WTC11 (cell line): ENCODE measurements at regions not wholly inside any gene's neighbourhood (a gene's known extent, or its start where the extent isn't known, plus 50 kb on each side); places are given as distances from the start of the nearest gene placed in this dataset.

ENCODE experiments used
- ATAC-seq: fragments of 200-7000 bp; cut with Tn5 transposase; 2 replicates; pipeline ENCODE4 v1.10.0; 2021; ENCODE audit warnings: mild to moderate bottlenecking, moderate library complexity
- CTCF ChIA-PET: fragments of 300-600 bp; sonication (Branson Sonifier 250); formaldehyde crosslinking; loops from one replicate; lab custom pipeline; 2021; ENCODE audit warnings: antibody characterized with exemption; lab: Charles Lee
- POLR2A ChIA-PET: fragments of 350-600 bp; sonication (Branson Sonifier 250); formaldehyde crosslinking; loops from one replicate; lab custom pipeline; 2021; ENCODE audit warnings: antibody characterized with exemption; lab: Charles Lee
- DNase-seq: peaks from one replicate; pipeline ENCODE4 v3.0.0; 2021; ENCODE audit warnings: low spot score
- H3K27ac Mint-ChIP-seq: 2 replicates; pipeline ENCODE4 v1.8.0; 2021; ENCODE audit warnings: mixed read lengths
- H3K27me3 Mint-ChIP-seq: 2 replicates; pipeline ENCODE4 v1.8.0; 2021; ENCODE audit warnings: low read depth, mild to moderate bottlenecking, moderate library complexity, mixed read lengths
- H3K36me3 Mint-ChIP-seq: 2 replicates; pipeline ENCODE4 v1.8.0; 2021; ENCODE audit warnings: mixed read lengths
- H3K4me1 Mint-ChIP-seq: 2 replicates; pipeline ENCODE4 v1.8.0; 2022; ENCODE audit warnings: mixed read lengths
- H3K4me3 Mint-ChIP-seq: 2 replicates; pipeline ENCODE4 v1.8.0; 2021; ENCODE audit warnings: mild to moderate bottlenecking, moderate library complexity, mixed read lengths
- H3K9me3 Mint-ChIP-seq: 2 replicates; pipeline ENCODE4 v1.8.0; 2021; ENCODE audit warnings: mixed read lengths
- EMX1 ChIP-seq: fragments of 250-450 bp; sonication (Bioruptor Pico); IDR thresholded peaks from 2 replicates; pipeline ENCODE4 v1.8.0; 2021; ENCODE audit warnings: mild to moderate bottlenecking
- ESRRA ChIP-seq: sonication (generic); formaldehyde crosslinking; IDR thresholded peaks from 2 replicates; pipeline ENCODE4 v1.8.1; 2022; ENCODE audit warnings: mild to moderate bottlenecking, missing genetic modification reagents, borderline replicate concordance
- ETV6 ChIP-seq: sonication (generic); formaldehyde crosslinking; IDR thresholded peaks from 2 replicates; pipeline ENCODE4 v1.8.1; 2022; ENCODE audit warnings: mild to moderate bottlenecking, missing genetic modification reagents
- HMGA2 ChIP-seq: fragments of 250-450 bp; sonication (Bioruptor Pico); IDR thresholded peaks from 2 replicates; pipeline ENCODE4 v1.4.0; 2021; ENCODE audit warnings: mild to moderate bottlenecking, moderate library complexity
- JUN ChIP-seq: sonication (generic); formaldehyde crosslinking; IDR thresholded peaks from 2 replicates; pipeline ENCODE4 v1.8.0; 2023; ENCODE audit warnings: mild to moderate bottlenecking, missing genetic modification reagents
- KAT7 ChIP-seq: sonication (generic); formaldehyde crosslinking; IDR thresholded peaks from 2 replicates; pipeline ENCODE4 v1.8.1; 2023; ENCODE audit warnings: missing genetic modification reagents, mild to moderate bottlenecking, borderline replicate concordance
- NFYB ChIP-seq: sonication (generic); formaldehyde crosslinking; conservative IDR thresholded peaks from 2 replicates; pipeline ENCODE4 v1.8.0; 2022; ENCODE audit warnings: low read depth, missing genetic modification reagents
- NR1H2 ChIP-seq: sonication (generic); formaldehyde crosslinking; IDR thresholded peaks from 2 replicates; pipeline ENCODE4 v1.9.0; 2021; ENCODE audit warnings: mild to moderate bottlenecking, moderate library complexity, missing genetic modification reagents
- SMAD4 ChIP-seq: sonication (generic); formaldehyde crosslinking; IDR thresholded peaks from 2 replicates; pipeline ENCODE4 v1.8.0; 2022; ENCODE audit warnings: mild to moderate bottlenecking, missing genetic modification reagents
- TEAD1 ChIP-seq: sonication (generic); formaldehyde crosslinking; IDR thresholded peaks from 2 replicates; pipeline ENCODE4 v1.8.0; 2022; ENCODE audit warnings: mild to moderate bottlenecking, missing genetic modification reagents
- ZBTB21 ChIP-seq: sonication (generic); formaldehyde crosslinking; IDR thresholded peaks from 2 replicates; pipeline ENCODE4 v1.8.1; 2023; ENCODE audit warnings: mild to moderate bottlenecking, missing genetic modification reagents, borderline replicate concordance
- ZNF121 ChIP-seq: sonication (generic); formaldehyde crosslinking; IDR thresholded peaks from 2 replicates; pipeline ENCODE4 v1.8.0; 2023; ENCODE audit warnings: missing genetic modification reagents
- ZNF138 ChIP-seq: sonication (generic); formaldehyde crosslinking; conservative IDR thresholded peaks from 2 replicates; pipeline ENCODE4 v1.8.1; 2022; ENCODE audit warnings: mild to moderate bottlenecking, moderate library complexity, missing genetic modification reagents
- ZNF232 ChIP-seq: sonication (generic); formaldehyde crosslinking; IDR thresholded peaks from 2 replicates; pipeline ENCODE4 v1.8.0; 2022; ENCODE audit warnings: mild to moderate bottlenecking, missing genetic modification reagents
- ZNF317 ChIP-seq: sonication (generic); formaldehyde crosslinking; IDR thresholded peaks from 2 replicates; pipeline ENCODE4 v1.8.1; 2023; ENCODE audit warnings: low read depth, mild to moderate bottlenecking, moderate library complexity, missing genetic modification reagents, borderline replicate concordance
- ZNF396 ChIP-seq: fragments of 250-450 bp; sonication (Bioruptor Pico); IDR thresholded peaks from 2 replicates; pipeline ENCODE4 v1.8.0; 2021; ENCODE audit warnings: mild to moderate bottlenecking, moderate library complexity, borderline replicate concordance
- ZNF416 ChIP-seq: fragments of 250-450 bp; sonication (Bioruptor Pico); IDR thresholded peaks from 2 replicates; pipeline ENCODE4 v1.9.0; 2021; ENCODE audit warnings: mild to moderate bottlenecking, inconsistent platforms
- ZNF423 ChIP-seq: fragments of 250-450 bp; sonication (Bioruptor Pico); IDR thresholded peaks from 2 replicates; pipeline ENCODE4 v2.1.2; 2022; ENCODE audit warnings: mild to moderate bottlenecking, moderate library complexity
- TF ChIP-seq, protein P1 (sequence below): fragments of 250-450 bp; sonication (Bioruptor Pico); IDR thresholded peaks from 2 replicates; pipeline ENCODE4 v2.1.2; 2022; ENCODE audit warnings: mild to moderate bottlenecking, moderate library complexity
- TF ChIP-seq, protein P2 (sequence below): sonication (generic); formaldehyde crosslinking; IDR thresholded peaks from 2 replicates; pipeline ENCODE4 v1.8.1; 2023; ENCODE audit warnings: mild to moderate bottlenecking, missing genetic modification reagents, moderate library complexity
- TF ChIP-seq, protein P3 (sequence below): sonication (generic); formaldehyde crosslinking; IDR thresholded peaks from 2 replicates; pipeline ENCODE4 v1.8.1; 2023; ENCODE audit warnings: mild to moderate bottlenecking, missing genetic modification reagents
- TF ChIP-seq, protein P4 (sequence below): sonication (generic); formaldehyde crosslinking; IDR thresholded peaks from 2 replicates; pipeline ENCODE4 v1.8.1; 2022; ENCODE audit warnings: missing genetic modification reagents, borderline replicate concordance
- TF ChIP-seq, protein P5 (sequence below): sonication (generic); formaldehyde crosslinking; IDR thresholded peaks from 2 replicates; pipeline ENCODE4 v1.8.0; 2022; ENCODE audit warnings: mild to moderate bottlenecking, missing genetic modification reagents
- TF ChIP-seq, protein P6 (sequence below): sonication (generic); formaldehyde crosslinking; IDR thresholded peaks from 2 replicates; pipeline ENCODE4 v1.8.0; 2022; ENCODE audit warnings: mild to moderate bottlenecking, missing genetic modification reagents
- TF ChIP-seq, protein P7 (sequence below): sonication (generic); formaldehyde crosslinking; IDR thresholded peaks from 2 replicates; pipeline ENCODE4 v1.8.1; 2022; ENCODE audit warnings: low read depth, missing genetic modification reagents, borderline replicate concordance

DNA sequence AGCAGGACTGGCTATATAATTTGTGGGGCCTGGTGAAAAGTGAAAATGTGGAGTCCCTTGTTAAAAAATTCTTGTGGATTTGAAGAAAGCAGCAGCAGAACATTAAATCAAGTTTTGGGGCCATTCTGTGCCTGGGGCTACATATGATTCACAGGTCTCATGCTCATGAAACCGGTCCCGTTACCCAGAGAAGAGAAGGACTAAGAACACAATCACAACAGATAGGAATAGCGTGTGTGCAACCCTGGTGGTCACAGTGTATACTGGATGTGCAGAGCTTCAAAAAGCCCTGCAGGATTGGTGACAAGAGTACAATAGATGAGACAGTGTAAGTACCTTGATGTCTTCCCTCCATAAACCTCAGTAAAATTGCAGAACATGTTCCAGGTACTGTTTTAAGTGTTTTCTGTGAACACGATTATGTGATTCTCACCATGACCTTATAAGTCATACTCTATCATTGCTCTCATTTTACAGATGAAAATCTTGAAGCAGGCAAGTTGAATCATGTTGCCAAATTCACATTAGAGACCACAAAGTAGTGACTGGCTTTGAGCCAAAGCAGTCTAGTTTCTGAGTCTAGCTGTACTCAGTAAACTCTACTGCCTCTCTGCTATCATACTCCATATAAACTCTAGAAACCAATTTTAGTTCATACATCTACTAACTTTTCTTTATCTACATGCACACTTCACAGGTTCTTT is 636.5 kb downstream of the TAF11L14 start:
- CTCF ChIA-PET: no interaction called here
- H3K9me3 Mint-ChIP-seq: peaks cover 30% of the 10 kb centered on the region
- POLR2A ChIA-PET: no interaction called here
- no peak overlapping the region for H3K27ac Mint-ChIP-seq
- DNase-seq: no peak
- H3K27me3 Mint-ChIP-seq: no peaks in the 10 kb centered on the region; the same call in 1 of the 2 replicates
- H3K36me3 Mint-ChIP-seq: no peaks in the 10 kb centered on the region
- TF ChIP-seq ZNF396 (CRISPR knock-in tag): no peak
- TF ChIP-seq, protein P1, sequence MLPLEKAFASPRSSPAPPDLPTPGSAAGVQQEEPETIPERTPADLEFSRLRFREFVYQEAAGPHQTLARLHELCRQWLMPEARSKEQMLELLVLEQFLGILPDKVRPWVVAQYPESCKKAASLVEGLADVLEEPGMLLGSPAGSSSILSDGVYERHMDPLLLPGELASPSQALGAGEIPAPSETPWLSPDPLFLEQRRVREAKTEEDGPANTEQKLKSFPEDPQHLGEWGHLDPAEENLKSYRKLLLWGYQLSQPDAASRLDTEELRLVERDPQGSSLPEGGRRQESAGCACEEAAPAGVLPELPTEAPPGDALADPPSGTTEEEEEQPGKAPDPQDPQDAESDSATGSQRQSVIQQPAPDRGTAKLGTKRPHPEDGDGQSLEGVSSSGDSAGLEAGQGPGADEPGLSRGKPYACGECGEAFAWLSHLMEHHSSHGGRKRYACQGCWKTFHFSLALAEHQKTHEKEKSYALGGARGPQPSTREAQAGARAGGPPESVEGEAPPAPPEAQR (CRISPR knock-in tag): no peak
- no peak for TF ChIP-seq SMAD4 (CRISPR knock-in tag)
- TF ChIP-seq HMGA2 (CRISPR knock-in tag): no peak
- TF ChIP-seq ZNF121 (CRISPR knock-in tag): no peak
- TF ChIP-seq, protein P2, sequence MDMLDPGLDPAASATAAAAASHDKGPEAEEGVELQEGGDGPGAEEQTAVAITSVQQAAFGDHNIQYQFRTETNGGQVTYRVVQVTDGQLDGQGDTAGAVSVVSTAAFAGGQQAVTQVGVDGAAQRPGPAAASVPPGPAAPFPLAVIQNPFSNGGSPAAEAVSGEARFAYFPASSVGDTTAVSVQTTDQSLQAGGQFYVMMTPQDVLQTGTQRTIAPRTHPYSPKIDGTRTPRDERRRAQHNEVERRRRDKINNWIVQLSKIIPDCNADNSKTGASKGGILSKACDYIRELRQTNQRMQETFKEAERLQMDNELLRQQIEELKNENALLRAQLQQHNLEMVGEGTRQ (CRISPR knock-in tag): no peak
- TF ChIP-seq, protein P3, sequence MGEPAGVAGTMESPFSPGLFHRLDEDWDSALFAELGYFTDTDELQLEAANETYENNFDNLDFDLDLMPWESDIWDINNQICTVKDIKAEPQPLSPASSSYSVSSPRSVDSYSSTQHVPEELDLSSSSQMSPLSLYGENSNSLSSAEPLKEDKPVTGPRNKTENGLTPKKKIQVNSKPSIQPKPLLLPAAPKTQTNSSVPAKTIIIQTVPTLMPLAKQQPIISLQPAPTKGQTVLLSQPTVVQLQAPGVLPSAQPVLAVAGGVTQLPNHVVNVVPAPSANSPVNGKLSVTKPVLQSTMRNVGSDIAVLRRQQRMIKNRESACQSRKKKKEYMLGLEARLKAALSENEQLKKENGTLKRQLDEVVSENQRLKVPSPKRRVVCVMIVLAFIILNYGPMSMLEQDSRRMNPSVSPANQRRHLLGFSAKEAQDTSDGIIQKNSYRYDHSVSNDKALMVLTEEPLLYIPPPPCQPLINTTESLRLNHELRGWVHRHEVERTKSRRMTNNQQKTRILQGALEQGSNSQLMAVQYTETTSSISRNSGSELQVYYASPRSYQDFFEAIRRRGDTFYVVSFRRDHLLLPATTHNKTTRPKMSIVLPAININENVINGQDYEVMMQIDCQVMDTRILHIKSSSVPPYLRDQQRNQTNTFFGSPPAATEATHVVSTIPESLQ (CRISPR knock-in tag): no peak
- TF ChIP-seq ZNF416 (CRISPR knock-in tag): no peak
- TF ChIP-seq, protein P4, sequence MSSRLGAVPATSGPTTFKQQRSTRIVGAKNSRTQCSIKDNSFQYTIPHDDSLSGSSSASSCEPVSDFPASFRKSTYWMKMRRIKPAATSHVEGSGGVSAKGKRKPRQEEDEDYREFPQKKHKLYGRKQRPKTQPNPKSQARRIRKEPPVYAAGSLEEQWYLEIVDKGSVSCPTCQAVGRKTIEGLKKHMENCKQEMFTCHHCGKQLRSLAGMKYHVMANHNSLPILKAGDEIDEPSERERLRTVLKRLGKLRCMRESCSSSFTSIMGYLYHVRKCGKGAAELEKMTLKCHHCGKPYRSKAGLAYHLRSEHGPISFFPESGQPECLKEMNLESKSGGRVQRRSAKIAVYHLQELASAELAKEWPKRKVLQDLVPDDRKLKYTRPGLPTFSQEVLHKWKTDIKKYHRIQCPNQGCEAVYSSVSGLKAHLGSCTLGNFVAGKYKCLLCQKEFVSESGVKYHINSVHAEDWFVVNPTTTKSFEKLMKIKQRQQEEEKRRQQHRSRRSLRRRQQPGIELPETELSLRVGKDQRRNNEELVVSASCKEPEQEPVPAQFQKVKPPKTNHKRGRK: no peak
- TF ChIP-seq EMX1 (CRISPR knock-in tag): no peak
- TF ChIP-seq NFYB (CRISPR knock-in tag): no peak
- no peak for TF ChIP-seq ZNF232 (CRISPR knock-in tag)
- TF ChIP-seq KAT7 (CRISPR knock-in tag): no peak
- TF ChIP-seq JUN (CRISPR knock-in tag): no peak
- TF ChIP-seq, protein P5, sequence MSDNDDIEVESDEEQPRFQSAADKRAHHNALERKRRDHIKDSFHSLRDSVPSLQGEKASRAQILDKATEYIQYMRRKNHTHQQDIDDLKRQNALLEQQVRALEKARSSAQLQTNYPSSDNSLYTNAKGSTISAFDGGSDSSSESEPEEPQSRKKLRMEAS (CRISPR knock-in tag): no peak
- no peak for TF ChIP-seq NR1H2 (CRISPR knock-in tag)
- TF ChIP-seq ETV6 (CRISPR knock-in tag): no peak
- ATAC-seq: no peak
- no peak overlapping the region for H3K4me3 Mint-ChIP-seq
- H3K4me1 Mint-ChIP-seq: no peaks in the 10 kb centered on the region

DNA sequence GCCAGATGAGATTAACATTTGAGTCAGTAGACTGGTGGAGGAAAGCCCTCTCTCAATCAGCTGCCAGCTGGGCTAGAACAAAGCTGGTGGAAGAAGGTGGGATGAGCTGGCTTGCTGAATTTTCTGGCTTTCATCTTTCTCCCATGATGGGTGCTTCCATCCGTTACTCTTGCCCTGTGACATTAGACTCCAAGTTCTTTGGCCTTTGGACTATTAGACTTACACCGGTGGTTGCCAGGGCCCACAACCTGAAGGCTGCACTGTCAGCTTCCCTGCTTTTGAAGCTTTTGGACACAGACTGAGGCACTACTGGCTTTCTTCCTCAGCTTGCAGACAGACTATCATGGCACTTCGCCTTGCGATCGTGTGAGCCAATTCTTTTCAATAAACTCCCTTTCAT is 642.7 kb downstream of the TAF11L14 start:
- CTCF ChIA-PET: no interaction called here
- no peak for ATAC-seq
- no peak for TF ChIP-seq TEAD1 (CRISPR knock-in tag)
- TF ChIP-seq ZNF423 (CRISPR knock-in tag): no peak
- no peak for TF ChIP-seq ZNF138 (CRISPR knock-in tag)
- TF ChIP-seq ZNF317 (CRISPR knock-in tag): no peak
- TF ChIP-seq, protein P6, sequence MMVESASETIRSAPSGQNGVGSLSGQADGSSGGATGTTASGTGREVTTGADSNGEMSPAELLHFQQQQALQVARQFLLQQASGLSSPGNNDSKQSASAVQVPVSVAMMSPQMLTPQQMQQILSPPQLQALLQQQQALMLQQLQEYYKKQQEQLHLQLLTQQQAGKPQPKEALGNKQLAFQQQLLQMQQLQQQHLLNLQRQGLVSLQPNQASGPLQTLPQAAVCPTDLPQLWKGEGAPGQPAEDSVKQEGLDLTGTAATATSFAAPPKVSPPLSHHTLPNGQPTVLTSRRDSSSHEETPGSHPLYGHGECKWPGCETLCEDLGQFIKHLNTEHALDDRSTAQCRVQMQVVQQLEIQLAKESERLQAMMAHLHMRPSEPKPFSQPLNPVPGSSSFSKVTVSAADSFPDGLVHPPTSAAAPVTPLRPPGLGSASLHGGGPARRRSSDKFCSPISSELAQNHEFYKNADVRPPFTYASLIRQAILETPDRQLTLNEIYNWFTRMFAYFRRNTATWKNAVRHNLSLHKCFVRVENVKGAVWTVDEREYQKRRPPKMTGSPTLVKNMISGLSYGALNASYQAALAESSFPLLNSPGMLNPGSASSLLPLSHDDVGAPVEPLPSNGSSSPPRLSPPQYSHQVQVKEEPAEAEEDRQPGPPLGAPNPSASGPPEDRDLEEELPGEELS: no peak
- TF ChIP-seq ZBTB21 (CRISPR knock-in tag): no peak
- no peak for TF ChIP-seq JUN (CRISPR knock-in tag)
- no peak for TF ChIP-seq ESRRA (CRISPR knock-in tag)
- TF ChIP-seq, protein P7, sequence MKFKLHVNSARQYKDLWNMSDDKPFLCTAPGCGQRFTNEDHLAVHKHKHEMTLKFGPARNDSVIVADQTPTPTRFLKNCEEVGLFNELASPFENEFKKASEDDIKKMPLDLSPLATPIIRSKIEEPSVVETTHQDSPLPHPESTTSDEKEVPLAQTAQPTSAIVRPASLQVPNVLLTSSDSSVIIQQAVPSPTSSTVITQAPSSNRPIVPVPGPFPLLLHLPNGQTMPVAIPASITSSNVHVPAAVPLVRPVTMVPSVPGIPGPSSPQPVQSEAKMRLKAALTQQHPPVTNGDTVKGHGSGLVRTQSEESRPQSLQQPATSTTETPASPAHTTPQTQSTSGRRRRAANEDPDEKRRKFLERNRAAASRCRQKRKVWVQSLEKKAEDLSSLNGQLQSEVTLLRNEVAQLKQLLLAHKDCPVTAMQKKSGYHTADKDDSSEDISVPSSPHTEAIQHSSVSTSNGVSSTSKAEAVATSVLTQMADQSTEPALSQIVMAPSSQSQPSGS (CRISPR knock-in tag): no peak
- Mint-ChIP-seq H3K27me3 (no peaks in the 10 kb centered on the region; the same call in 1 of the 2 replicates), H3K27ac (no peak overlapping the region), H3K9me3 (peaks cover 13% of the 10 kb centered on the region), H3K4me3 (no peak overlapping the region), H3K36me3 (no peaks in the 10 kb centered on the region), H3K4me1 (no peaks in the 10 kb centered on the region)
- POLR2A ChIA-PET: no interaction called here
- DNase-seq: no peak
